Mammary epithelial cell (primary cell): ENCODE measurements at regions not wholly inside any gene's neighbourhood (a gene's known extent, or its start where the extent isn't known, plus 50 kb on each side); places are given as distances from the start of the nearest gene placed in this dataset.

ENCODE experiments used
- CTCF ChIP-seq, 2 donors: IDR thresholded peaks in 1 of 2; conservative IDR thresholded peaks in 1 of 2; 2 replicates each; pipeline ENCODE4 v1.5.1; 2011 to 2012; ENCODE audit warnings: inconsistent platforms in 2 of 2, low read length in 2 of 2, mild to moderate bottlenecking in 2 of 2, control low read depth in 1 of 2, low read depth in 1 of 2; ENCODE audit not compliant: insufficient read depth in 1 of 2; ENCODE audit errors: extremely low read depth in 1 of 2
- EZH2 ChIP-seq: IDR thresholded peaks from 2 replicates; pipeline ENCODE4 v1.6.1; 2012; ENCODE audit warnings: low read length, inconsistent platforms, borderline replicate concordance

GRCh38 chr10:3486346-3487065, 298.5 kb downstream of the KLF6 start:
- peak; percentile 6 to 55 for TF ChIP-seq CTCF (conservative IDR thresholded peaks at IDR 0.05 in 1 of 2, IDR thresholded peaks at IDR 0.05 in 1 of 2; ENCODE audit: extremely low read depth in 1 of 2, insufficient read depth in 1 of 2, low read depth in 1 of 2, low read length in 2 of 2)
- TF ChIP-seq EZH2, result no peak
